Esophagus muscularis mucosa (tissue), 4 donors: ENCODE measurements at regions not wholly inside any gene's neighbourhood (a gene's known extent, or its start where the extent isn't known, plus 50 kb on each side); places are given as distances from the start of the nearest gene placed in this dataset.

Source experiments
- DNase-seq: peaks from one replicate; pipeline ENCODE4 v3.0.0-alpha.2; 2017; ENCODE audit errors: extremely low spot score
- H3K27ac ChIP-seq, 4 donors: fragments of 200-600 bp; sonication (generic); replicated peaks in 1 of 4; 1 replicate in 3 of 4; 2 replicates in 1 of 4; pipeline ENCODE4 v1.5.1; 2016 to 2019; ENCODE audit warnings: mild to moderate bottlenecking in 1 of 4
- H3K27me3 ChIP-seq, 4 donors: fragments of 200-600 bp; sonication (generic); one replicate each; pipeline versions ENCODE4 v1.5.1 to v1.6.0; 2016 to 2019
- H3K36me3 ChIP-seq, 4 donors: fragments of 200-600 bp; sonication (generic); one replicate each; pipeline ENCODE4 v1.5.1; 2016 to 2019
- H3K4me1 ChIP-seq, 4 donors: fragments of 200-600 bp; sonication (generic); one replicate each; pipeline ENCODE4 v1.5.1; 2016 to 2019
- H3K4me3 ChIP-seq, 4 donors: fragments of 200-600 bp; sonication (generic); 1 replicate in 2 of 4; 2 replicates in 2 of 4; pipeline ENCODE4 v1.5.1; 2016 to 2019; ENCODE audit warnings: mild to moderate bottlenecking in 4 of 4, moderate library complexity in 1 of 4
- H3K9me3 ChIP-seq, 4 donors: fragments of 200-600 bp; sonication (generic); 1 replicate in 3 of 4; 2 replicates in 1 of 4; pipeline ENCODE4 v1.5.1; 2016 to 2019
- EP300 ChIP-seq: sonication (generic); formaldehyde crosslinking; IDR thresholded peaks from one replicate; pipeline ENCODE4 v1.6.1; 2017; ENCODE audit warnings: antibody characterized with exemption
- POLR2A ChIP-seq: fragments of 450-650 bp; IDR thresholded peaks from one replicate; pipeline ENCODE4 v1.6.1; 2017; ENCODE audit warnings: antibody characterized with exemption, moderate library complexity, mild to moderate bottlenecking, low read depth
- POLR2AphosphoS5 ChIP-seq, 2 donors: sonication (generic); formaldehyde crosslinking; IDR thresholded peaks; one replicate each; pipeline ENCODE4 v1.6.1; 2017; ENCODE audit warnings: antibody characterized with exemption in 2 of 2
- WGBS: methylation state at CpG from one replicate; pipeline ENCODE4 v1.1.5; 2018; 5-methylcytosine and 5-hydroxymethylcytosine counted together
- intact Hi-C: fragments of 100-400 bp; cut with DNase I; formaldehyde crosslinking; loops from one replicate; pipeline ENCODE4 v1.15.1; 2023
- TF ChIP-seq, protein P1 (sequence below), 3 experiments: fragments of 200-600 bp in 2 of 3; fragments of 450-650 bp in 1 of 3; sonication (generic) in 2 of 3; IDR thresholded peaks; one replicate each; pipeline ENCODE4 v1.5.1; 2017 to 2019; ENCODE audit warnings: antibody characterized with exemption in 3 of 3, mild to moderate bottlenecking in 2 of 3, moderate library complexity in 1 of 3

DNA sequence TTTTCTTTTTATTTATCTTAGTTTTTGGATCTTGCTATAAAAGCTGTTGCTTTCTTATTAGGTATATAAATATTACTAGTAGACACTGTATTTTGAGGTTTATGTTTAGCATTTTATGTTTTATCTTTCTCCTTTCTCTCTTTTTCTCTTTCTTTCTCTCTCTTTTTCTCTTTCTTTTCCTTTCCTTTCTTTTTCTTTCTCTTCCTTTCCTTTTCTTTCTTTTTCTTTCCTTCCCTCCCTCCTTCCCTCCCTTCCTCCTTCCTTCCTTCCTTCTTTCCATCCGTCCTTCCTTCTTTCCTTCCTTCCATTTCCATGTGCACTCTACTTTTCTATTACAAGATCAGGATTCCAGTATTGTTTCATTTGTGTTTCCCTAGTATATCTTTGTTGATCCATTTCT lies 814.8 kb downstream of the KCNJ3 start:
- no peaks in the 10 kb centered on the region for H3K27me3 ChIP-seq
- no peaks in the 10 kb centered on the region for H3K9me3 ChIP-seq
- intact Hi-C loops, result no loop called here
- no peak overlapping the region for H3K4me3 ChIP-seq
- TF ChIP-seq POLR2AphosphoS5 (IDR thresholded peaks at IDR 0.05), result no peak
- no peak for TF ChIP-seq POLR2A
- TF ChIP-seq, protein P1, sequence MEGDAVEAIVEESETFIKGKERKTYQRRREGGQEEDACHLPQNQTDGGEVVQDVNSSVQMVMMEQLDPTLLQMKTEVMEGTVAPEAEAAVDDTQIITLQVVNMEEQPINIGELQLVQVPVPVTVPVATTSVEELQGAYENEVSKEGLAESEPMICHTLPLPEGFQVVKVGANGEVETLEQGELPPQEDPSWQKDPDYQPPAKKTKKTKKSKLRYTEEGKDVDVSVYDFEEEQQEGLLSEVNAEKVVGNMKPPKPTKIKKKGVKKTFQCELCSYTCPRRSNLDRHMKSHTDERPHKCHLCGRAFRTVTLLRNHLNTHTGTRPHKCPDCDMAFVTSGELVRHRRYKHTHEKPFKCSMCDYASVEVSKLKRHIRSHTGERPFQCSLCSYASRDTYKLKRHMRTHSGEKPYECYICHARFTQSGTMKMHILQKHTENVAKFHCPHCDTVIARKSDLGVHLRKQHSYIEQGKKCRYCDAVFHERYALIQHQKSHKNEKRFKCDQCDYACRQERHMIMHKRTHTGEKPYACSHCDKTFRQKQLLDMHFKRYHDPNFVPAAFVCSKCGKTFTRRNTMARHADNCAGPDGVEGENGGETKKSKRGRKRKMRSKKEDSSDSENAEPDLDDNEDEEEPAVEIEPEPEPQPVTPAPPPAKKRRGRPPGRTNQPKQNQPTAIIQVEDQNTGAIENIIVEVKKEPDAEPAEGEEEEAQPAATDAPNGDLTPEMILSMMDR (IDR thresholded peaks at IDR 0.05), result no peak
- TF ChIP-seq EP300, result no peak
- H3K36me3 ChIP-seq, result no peaks in the 10 kb centered on the region
- DNase-seq, result no peak
- H3K27ac ChIP-seq, result no peak overlapping the region
- no peaks in the 10 kb centered on the region for H3K4me1 ChIP-seq
- 82% methylated on average over 1 of the region's 1 CpG for WGBS

DNA sequence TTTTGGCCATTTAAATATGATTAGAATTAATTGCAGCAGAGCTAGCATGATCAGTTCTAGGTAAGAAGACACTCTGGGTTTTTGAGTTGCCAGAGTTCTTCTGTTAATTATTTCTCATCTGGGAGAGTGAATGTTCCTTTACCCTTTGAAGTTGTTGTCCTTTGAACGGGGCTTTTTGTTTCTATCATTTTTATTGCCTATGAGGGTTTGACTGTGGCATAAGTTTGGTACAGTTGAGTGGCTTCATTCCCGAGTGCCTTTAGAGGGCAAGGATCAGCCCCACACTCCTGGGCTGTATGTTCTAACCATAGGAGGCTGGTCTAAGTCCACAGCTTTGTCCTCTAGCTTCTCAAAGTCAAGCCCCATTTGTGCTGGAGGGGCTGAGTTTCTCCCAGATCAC lies 804.3 kb downstream of the KCNJ3 start:
- Histone ChIP-seq H3K9me3 (no peaks in the 10 kb centered on the region), H3K36me3 (no peaks in the 10 kb centered on the region), H3K4me3 (no peak overlapping the region), H3K27ac (no peak overlapping the region), H3K27me3 (no peaks in the 10 kb centered on the region), H3K4me1 (no peaks in the 10 kb centered on the region)
- intact Hi-C loops, result no loop called here
- no peak for DNase-seq
- TF ChIP-seq POLR2A (no peak), EP300 (no peak), POLR2AphosphoS5 (IDR thresholded peaks at IDR 0.05) (no peak)
- TF ChIP-seq, protein P1 (IDR thresholded peaks at IDR 0.05), result no peak
- WGBS, result 68% methylated on average over 2 of the region's 2 CpGs

DNA sequence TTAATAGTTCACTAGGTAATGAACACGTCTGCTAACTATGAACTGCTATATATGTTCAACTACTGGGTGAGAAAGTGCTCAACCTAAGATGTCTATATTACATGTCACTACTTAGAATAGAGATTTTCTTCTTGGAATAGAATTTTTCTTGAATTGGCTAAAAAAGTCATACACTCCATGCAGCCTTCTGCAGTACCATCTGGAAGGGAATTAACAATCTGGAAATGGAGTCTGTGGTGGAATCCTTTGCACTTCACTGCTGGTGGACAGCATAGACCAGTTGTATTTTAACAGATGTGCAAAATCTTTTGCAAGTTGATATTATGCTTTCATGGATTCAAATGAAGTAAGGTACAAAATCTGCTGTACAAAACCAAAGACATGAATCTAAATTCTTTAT lies 799.6 kb downstream of the KCNJ3 start:
- WGBS, result 59% methylated on average over 1 of the region's 1 CpG
- TF ChIP-seq, protein P1 (IDR thresholded peaks at IDR 0.05), result no peak
- TF ChIP-seq POLR2AphosphoS5 (IDR thresholded peaks at IDR 0.05) (no peak), EP300 (no peak), POLR2A (no peak)
- no peaks in the 10 kb centered on the region for H3K9me3 ChIP-seq
- H3K4me3 ChIP-seq, result no peak overlapping the region
- no peaks in the 10 kb centered on the region for H3K4me1 ChIP-seq
- no peaks in the 10 kb centered on the region for H3K36me3 ChIP-seq
- H3K27me3 ChIP-seq, result no peaks in the 10 kb centered on the region
- H3K27ac ChIP-seq, result no peak overlapping the region
- no peak for DNase-seq
- intact Hi-C loops, result no loop called here

DNA sequence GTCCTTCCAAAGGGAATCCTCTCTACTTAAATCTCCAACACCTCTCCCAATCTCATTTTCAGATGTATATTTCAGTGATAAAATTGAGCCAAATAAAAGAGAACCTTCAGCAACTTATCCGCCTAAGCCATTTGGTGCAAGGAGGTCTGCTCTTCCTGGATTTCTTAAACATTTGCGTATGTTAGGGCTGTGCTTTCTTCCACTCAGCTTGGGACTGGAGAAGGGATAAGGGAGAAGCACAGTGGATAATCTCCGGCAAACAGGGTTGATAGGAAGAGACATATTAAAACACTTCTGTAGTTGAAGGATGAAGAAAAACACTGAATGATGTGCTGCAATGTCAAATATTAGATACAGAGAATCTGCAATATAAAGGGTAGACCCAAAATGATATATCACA lies 796.2 kb downstream of the KCNJ3 start:
- TF ChIP-seq POLR2A, result no peak
- TF ChIP-seq POLR2AphosphoS5 (IDR thresholded peaks at IDR 0.05), result no peak
- TF ChIP-seq, protein P1 (IDR thresholded peaks at IDR 0.05), result no peak
- TF ChIP-seq EP300, result no peak
- intact Hi-C loops, result no loop called here
- H3K27me3 ChIP-seq, result no peaks in the 10 kb centered on the region
- DNase-seq, result no peak
- H3K27ac ChIP-seq, result no peak overlapping the region
- no peaks in the 10 kb centered on the region for H3K9me3 ChIP-seq
- H3K4me1 ChIP-seq, result no peaks in the 10 kb centered on the region
- no peaks in the 10 kb centered on the region for H3K36me3 ChIP-seq
- WGBS, result 60% methylated on average over 3 of the region's 3 CpGs
- H3K4me3 ChIP-seq, result no peak overlapping the region

DNA sequence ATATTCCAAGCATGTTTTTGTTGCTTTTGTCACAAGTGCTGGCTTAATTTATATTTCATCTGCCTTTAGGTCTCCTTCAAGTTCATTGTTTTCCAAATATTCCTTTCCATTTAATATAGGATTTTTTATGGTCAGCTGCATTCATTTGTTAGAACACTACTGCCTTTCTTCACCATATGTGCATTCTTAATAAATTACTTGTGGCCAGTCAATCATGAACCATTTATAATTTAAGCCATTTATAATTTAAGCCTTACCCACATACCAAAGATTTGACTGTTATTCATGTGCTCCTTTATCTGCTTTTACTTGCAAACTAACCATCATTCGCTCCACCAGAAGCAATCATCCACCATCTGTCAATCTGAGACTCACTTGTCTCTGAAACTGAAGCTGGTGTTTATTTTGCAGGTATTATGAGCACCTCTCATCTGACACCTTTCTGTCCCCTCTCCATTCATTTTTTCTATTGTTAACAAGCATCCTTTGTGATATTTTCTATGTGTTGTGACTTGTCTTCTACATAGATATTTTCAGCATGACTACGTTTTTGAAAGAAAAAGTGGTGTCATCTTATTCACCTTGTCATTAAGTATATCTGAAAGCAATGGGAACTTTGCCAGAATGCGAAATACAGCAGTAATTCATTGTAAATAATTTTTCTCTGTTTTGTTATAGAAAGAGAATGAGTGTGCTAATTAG lies 786.8 kb downstream of the KCNJ3 start:
- no peaks in the 10 kb centered on the region for H3K27me3 ChIP-seq

More for the DNA sequence above, 786.8 kb downstream of the KCNJ3 start:
- Histone ChIP-seq H3K27ac (no peak overlapping the region), H3K4me1 (no peaks in the 10 kb centered on the region), H3K36me3 (no peaks in the 10 kb centered on the region), H3K9me3 (no peaks in the 10 kb centered on the region), H3K4me3 (no peak overlapping the region)
- intact Hi-C loops, result no loop called here
- TF ChIP-seq, protein P1 (IDR thresholded peaks at IDR 0.05), result no peak
- no peak for TF ChIP-seq POLR2AphosphoS5 (IDR thresholded peaks at IDR 0.05)
- TF ChIP-seq POLR2A, result no peak
- no peak for TF ChIP-seq EP300
- WGBS, result 78% methylated on average over 3 of the region's 3 CpGs
- DNase-seq, result no peak
